NCI-H2171 treated with DMSO at 0.1 percent for 48 hours (cell line): ENCODE measurements at regions not wholly inside any gene's neighbourhood (a gene's known extent, or its start where the extent isn't known, plus 50 kb on each side); places are given as distances from the start of the nearest gene placed in this dataset.
A peak's percentile ranks its signal among the peaks of the same experiment; 100 is the strongest.
"Not testable (repeated sequence)": the region's sequence is repeated elsewhere in the genome, so short reads cannot be mapped to it uniquely, and the experiment has no call there.

ENCODE experiments used
- DNase-seq: peaks from one replicate; lab custom pipeline; 2025; lab: John Stamatoyannopoulos, UW

GRCh38 chr18:39223283-39223682 is 1657.7 kb upstream of the CELF4 start:
- no peak for DNase-seq

- DNase-seq = no peak
These were observed 1650.3 kb upstream of the CELF4 start for GRCh38 chr18:39215920-39216319.

- DNase-seq = no peak
These were observed 1645.9 kb upstream of the CELF4 start for GRCh38 chr18:39211461-39211860.

- DNase-seq = no peak
These were observed 1643.6 kb upstream of the CELF4 start for GRCh38 chr18:39209173-39209572.

- no peak for DNase-seq
These were observed 1643.1 kb upstream of the CELF4 start for GRCh38 chr18:39208729-39209128.

GRCh38 chr18:39208190-39208589 is 1642.6 kb upstream of the CELF4 start:
- DNase-seq = no peak

- DNase-seq = not testable (repeated sequence)
These were observed 1641.0 kb upstream of the CELF4 start for GRCh38 chr18:39206398-39207103.

GRCh38 chr18:39205565-39206195 is 1640.1 kb upstream of the CELF4 start:
- no peak for DNase-seq

GRCh38 chr18:39200153-39200552 is 1634.6 kb upstream of the CELF4 start:
- DNase-seq = no peak

- DNase-seq = peak; percentile 14
These were observed 1633.7 kb upstream of the CELF4 start for GRCh38 chr18:39199231-39199855.

GRCh38 chr18:39198376-39198775 is 1632.8 kb upstream of the CELF4 start:
- DNase-seq = no peak

GRCh38 chr18:39191931-39192330 is 1626.3 kb upstream of the CELF4 start:
- peak; percentile 12 for DNase-seq

GRCh38 chr18:39191058-39191457 is 1625.5 kb upstream of the CELF4 start:
- no peak for DNase-seq

- no peak for DNase-seq
These were observed 1624.9 kb upstream of the CELF4 start for GRCh38 chr18:39190508-39190907.

- DNase-seq = peak; percentile 47
These were observed 1622.7 kb upstream of the CELF4 start for GRCh38 chr18:39188278-39188677.

- no peak for DNase-seq
These were observed 1620.4 kb upstream of the CELF4 start for GRCh38 chr18:39186008-39186407.

- peak; percentile 22 for DNase-seq
These were observed 1618.6 kb upstream of the CELF4 start for GRCh38 chr18:39184176-39184575.

- no peak for DNase-seq
These were observed 1612.6 kb upstream of the CELF4 start for GRCh38 chr18:39178166-39178565.

- no peak for DNase-seq
These were observed 1607.3 kb upstream of the CELF4 start for GRCh38 chr18:39172695-39173421.

GRCh38 chr18:39168723-39169122 is 1603.1 kb upstream of the CELF4 start:
- no peak for DNase-seq

- no peak for DNase-seq
These were observed 1602.4 kb upstream of the CELF4 start for GRCh38 chr18:39167990-39168389.

GRCh38 chr18:39166776-39167175 is 1601.2 kb upstream of the CELF4 start:
- no peak for DNase-seq
